ENCODE measurements at regions not wholly inside any gene's neighbourhood (a gene's known extent, or its start where the extent isn't known, plus 50 kb on each side); places are given as distances from the start of the nearest gene placed in this dataset.

GRCh38 chr2:7449298-7449697 is 532.1 kb downstream of the RNF144A start:
- in situ Hi-C loops (cut with MboI) = no loop called here
- ChIA-PET CTCF (ENCODE audit: low intra/inter-chr PET ratio) (no interaction called here), POLR2A (no interaction called here)

More at GRCh38 chr2:7449298-7449697, 532.1 kb downstream of the RNF144A start:
- intact Hi-C loops (cut with micrococcal nuclease) = no loop called here
- Histone ChIP-seq H3K4me1 (replicated peaks in 1 of 2; ENCODE audit: control insufficient read depth in 2 of 2, insufficient read depth in 2 of 2, low read length in 2 of 2) (no peaks in the 10 kb centered on the region), H3K4me2 (ENCODE audit: insufficient read depth, low read length) (no peak overlapping the region), H3K9me3 (replicated peaks; ENCODE audit: control insufficient read depth, insufficient read depth, low read depth, low read length) (no peaks in the 10 kb centered on the region), H2AFZ (ENCODE audit: low read depth, low read length) (no peak overlapping the region), H3K9ac (ENCODE audit: insufficient read depth in 1 of 2, low read depth in 2 of 2, low read length in 2 of 2) (no peak overlapping the region), H3K4me3 (no peak overlapping the region), H3K27ac (ENCODE audit: extremely low read depth, low read depth, low read length) (no peak overlapping the region), H3K27me3 (ENCODE audit: control insufficient read depth in 2 of 2, insufficient read depth in 2 of 2, low read length in 2 of 2) (no peaks in the 10 kb centered on the region), H4K20me1 (replicated peaks; ENCODE audit: control insufficient read depth, insufficient read depth, low read length) (no peaks in the 10 kb centered on the region), H3K36me3 (ENCODE audit: control insufficient read depth, insufficient read depth, low read length) (no peaks in the 10 kb centered on the region), H3K9me1 (ENCODE audit: control insufficient read depth, insufficient read depth, low read length) (no peaks in the 10 kb centered on the region), H3K79me2 (ENCODE audit: control insufficient read depth, insufficient read depth, low read length) (no peaks in the 10 kb centered on the region)
- DNase-seq (ENCODE audit: extremely low read depth in 1 of 4, low spot score in 3 of 4) = no peak
- ATAC-seq = no peak
- BruUV-seq (replicated peaks) = no TSS peak
- TF ChIP-seq, protein P1, sequence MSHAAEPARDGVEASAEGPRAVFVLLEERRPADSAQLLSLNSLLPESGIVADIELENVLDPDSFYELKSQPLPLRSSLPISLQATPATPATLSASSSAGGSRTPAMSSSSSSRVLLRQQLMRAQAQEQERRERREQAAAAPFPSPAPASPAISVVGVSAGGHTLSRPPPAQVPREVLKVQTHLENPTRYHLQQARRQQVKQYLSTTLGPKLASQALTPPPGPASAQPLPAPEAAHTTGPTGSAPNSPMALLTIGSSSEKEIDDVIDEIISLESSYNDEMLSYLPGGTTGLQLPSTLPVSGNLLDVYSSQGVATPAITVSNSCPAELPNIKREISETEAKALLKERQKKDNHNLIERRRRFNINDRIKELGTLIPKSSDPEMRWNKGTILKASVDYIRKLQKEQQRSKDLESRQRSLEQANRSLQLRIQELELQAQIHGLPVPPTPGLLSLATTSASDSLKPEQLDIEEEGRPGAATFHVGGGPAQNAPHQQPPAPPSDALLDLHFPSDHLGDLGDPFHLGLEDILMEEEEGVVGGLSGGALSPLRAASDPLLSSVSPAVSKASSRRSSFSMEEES (CRISPR knock-in tag; IDR thresholded peaks at IDR 0.05) = no peak
- TF ChIP-seq MXD1 (CRISPR knock-in tag; IDR thresholded peaks at IDR 0.05; ENCODE audit: borderline replicate concordance, poor library complexity, severe bottlenecking) (no peak), SLC30A9 (CRISPR knock-in tag; IDR thresholded peaks at IDR 0.05) (no peak), POLR2B (IDR thresholded peaks at IDR 0.05; ENCODE audit: low read depth, partially characterized antibody) (no peak)
- FAIRE-seq = no peak

Data from K562 (cell line).